ENCODE measurements at regions not wholly inside any gene's neighbourhood (a gene's known extent, or its start where the extent isn't known, plus 50 kb on each side); places are given as distances from the start of the nearest gene placed in this dataset.
"Not testable (repeated sequence)": the region's sequence is repeated elsewhere in the genome, so short reads cannot be mapped to it uniquely, and the experiment has no call there.

- DNase-seq (ENCODE audit: low read depth), result no peak
- no peak for TF ChIP-seq CTCF (conservative IDR thresholded peaks at IDR 0.05; ENCODE audit: low read length)
- no peak overlapping the region for H3K4me3 ChIP-seq (ENCODE audit: low read length)
Measured at GRCh38 chr6:43886067-43886461, 116.1 kb downstream of the VEGFA start.

- no peak for DNase-seq (ENCODE audit: low read depth)
- no peak overlapping the region for H3K4me3 ChIP-seq (ENCODE audit: low read length)
- no peak for TF ChIP-seq CTCF (conservative IDR thresholded peaks at IDR 0.05; ENCODE audit: low read length)
Measured at GRCh38 chr6:43885399-43886066, 115.5 kb downstream of the VEGFA start.

GRCh38 chr6:43884652-43885022 lies 114.6 kb downstream of the VEGFA start:
- no peak for TF ChIP-seq CTCF (conservative IDR thresholded peaks at IDR 0.05; ENCODE audit: low read length)
- H3K4me3 ChIP-seq (ENCODE audit: low read length), result no peak overlapping the region
- DNase-seq (ENCODE audit: low read depth), result no peak

GRCh38 chr6:43883847-43884651 lies 114.0 kb downstream of the VEGFA start:
- DNase-seq (ENCODE audit: low read depth), result no peak
- no peak for TF ChIP-seq CTCF (conservative IDR thresholded peaks at IDR 0.05; ENCODE audit: low read length)
- H3K4me3 ChIP-seq (ENCODE audit: low read length), result no peak overlapping the region

GRCh38 chr6:43882690-43883448 lies 112.9 kb downstream of the VEGFA start:
- DNase-seq (ENCODE audit: low read depth); H3K4me3 ChIP-seq (ENCODE audit: low read length): not testable (repeated sequence)

- no peak overlapping the region for H3K4me3 ChIP-seq (ENCODE audit: low read length)
- no peak for TF ChIP-seq CTCF (conservative IDR thresholded peaks at IDR 0.05; ENCODE audit: low read length)
- no peak for DNase-seq (ENCODE audit: low read depth)
Measured at GRCh38 chr6:43880236-43881137, 110.5 kb downstream of the VEGFA start.

- H3K4me3 ChIP-seq (ENCODE audit: low read length), result no peak overlapping the region
- TF ChIP-seq CTCF (conservative IDR thresholded peaks at IDR 0.05; ENCODE audit: low read length), result no peak
- DNase-seq (ENCODE audit: low read depth), result no peak
Measured at GRCh38 chr6:43879722-43880121, 109.7 kb downstream of the VEGFA start.

Measured in AG10803 (cell line).